ENCODE measurements at regions not wholly inside any gene's neighbourhood (a gene's known extent, or its start where the extent isn't known, plus 50 kb on each side); places are given as distances from the start of the nearest gene placed in this dataset.

GRCh38 chr18:2351126-2351850, 220.0 kb downstream of the METTL4 start:
- TF ChIP-seq EZH2 (optimal IDR thresholded peaks at IDR 0.05; ENCODE audit: low read depth, low read length) (no peak), CTCF (IDR thresholded peaks at IDR 0.05; ENCODE audit: low read length) (no peak)
